ENCODE measurements at regions not wholly inside any gene's neighbourhood (a gene's known extent, or its start where the extent isn't known, plus 50 kb on each side); places are given as distances from the start of the nearest gene placed in this dataset.

DNA sequence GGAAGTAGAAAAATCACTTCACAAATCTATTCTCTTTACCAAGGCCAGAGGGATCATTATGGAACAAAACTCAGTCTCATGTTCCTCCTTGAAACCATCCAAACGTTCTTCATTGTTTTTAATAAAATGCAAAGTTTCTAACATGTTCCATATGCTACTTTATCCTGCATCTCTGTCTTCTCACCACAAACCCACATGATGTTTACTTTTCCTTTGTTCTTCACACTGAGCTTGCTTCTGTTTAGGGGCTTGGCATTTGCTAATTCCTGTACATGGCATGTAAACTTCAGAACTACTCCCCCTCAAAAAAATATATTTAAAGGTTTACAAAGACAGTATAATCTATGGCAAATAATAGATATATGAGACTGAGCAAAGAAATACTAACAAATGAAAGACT is 651.4 kb downstream of the OTOL1 start:
- Histone ChIP-seq H3K23ac (ENCODE audit: insufficient read length, low read depth, low read length) (no peak overlapping the region), H3K9ac (ENCODE audit: extremely low read depth, insufficient read length, low read length) (no peak overlapping the region), H2BK120ac (ENCODE audit: low read depth, low read length, poor library complexity, severe bottlenecking) (no peak overlapping the region), H3T11ph (ENCODE audit: low read length) (no peak overlapping the region), H3K56ac (ENCODE audit: insufficient read length, low read depth, low read length) (no peak overlapping the region), H3K4ac (ENCODE audit: low read depth, low read length) (no peak overlapping the region), H3K79me1 (ENCODE audit: insufficient read depth, low read depth, low read length, poor library complexity, severe bottlenecking) (no peaks in the 10 kb centered on the region), H3K27ac (ENCODE audit: insufficient read length, low read depth, low read length) (no peak overlapping the region), H2BK20ac (ENCODE audit: low read depth, low read length, poor library complexity, severe bottlenecking) (no peak overlapping the region), H3K4me2 (ENCODE audit: insufficient read depth, insufficient read length, low read length) (no peak overlapping the region), H4K5ac (ENCODE audit: insufficient read length, low read depth, low read length) (no peak overlapping the region), H2AFZ (ENCODE audit: low read length) (no peak overlapping the region), H2BK5ac (ENCODE audit: insufficient read length, low read length) (no peak overlapping the region), H3K18ac (ENCODE audit: insufficient read length, low read depth, low read length) (no peak overlapping the region), H2BK12ac (ENCODE audit: insufficient read length, low read depth, low read length) (no peak overlapping the region), H4K20me1 (ENCODE audit: control insufficient read depth, insufficient read depth, insufficient read length) (no peaks in the 10 kb centered on the region), H3K23me2 (ENCODE audit: insufficient read length, low read depth, low read length, poor library complexity, severe bottlenecking) (no peaks in the 10 kb centered on the region), H2BK15ac (ENCODE audit: low read depth, low read length) (no peak overlapping the region), H4K91ac (ENCODE audit: insufficient read length, low read depth, low read length) (no peak overlapping the region), H2AK5ac (ENCODE audit: insufficient read length, low read length) (no peak overlapping the region), H3K79me2 (ENCODE audit: insufficient read depth, low read length) (no peaks in the 10 kb centered on the region), H3K14ac (ENCODE audit: insufficient read depth, low read length) (no peak overlapping the region), H3K4me1 (ENCODE audit: insufficient read depth, low read length) (no peaks in the 10 kb centered on the region), H4K8ac (replicated peaks; ENCODE audit: insufficient read length, low read depth, low read length) (no peak overlapping the region), H3K27me3 (ENCODE audit: insufficient read depth, low read length) (no peaks in the 10 kb centered on the region), H3K9me3 (ENCODE audit: control insufficient read depth, low read depth, low read length) (no peaks in the 10 kb centered on the region)
- no peaks in the 10 kb centered on the region for H3K27me3 Mint-ChIP-seq (ENCODE audit: low read depth)
- no peak for DNase-seq
- H3K4me3 Mint-ChIP-seq, result no peak overlapping the region
- H3K27ac Mint-ChIP-seq, result peak overlapping the region in 1 of 3 experiments; percentile 36; a peak in 1 of 7 replicates
- no CpG with 5 or more reads among the region's 1 CpG for WGBS (ENCODE audit: extremely low coverage, insufficient read length, low lambda C conversion rate)
- no peaks in the 10 kb centered on the region for H3K4me1 Mint-ChIP-seq
- H3K36me3 Mint-ChIP-seq (ENCODE audit: insufficient read depth in 1 of 3, low read depth in 3 of 3), result no peaks in the 10 kb centered on the region
- TF ChIP-seq, protein P1, sequence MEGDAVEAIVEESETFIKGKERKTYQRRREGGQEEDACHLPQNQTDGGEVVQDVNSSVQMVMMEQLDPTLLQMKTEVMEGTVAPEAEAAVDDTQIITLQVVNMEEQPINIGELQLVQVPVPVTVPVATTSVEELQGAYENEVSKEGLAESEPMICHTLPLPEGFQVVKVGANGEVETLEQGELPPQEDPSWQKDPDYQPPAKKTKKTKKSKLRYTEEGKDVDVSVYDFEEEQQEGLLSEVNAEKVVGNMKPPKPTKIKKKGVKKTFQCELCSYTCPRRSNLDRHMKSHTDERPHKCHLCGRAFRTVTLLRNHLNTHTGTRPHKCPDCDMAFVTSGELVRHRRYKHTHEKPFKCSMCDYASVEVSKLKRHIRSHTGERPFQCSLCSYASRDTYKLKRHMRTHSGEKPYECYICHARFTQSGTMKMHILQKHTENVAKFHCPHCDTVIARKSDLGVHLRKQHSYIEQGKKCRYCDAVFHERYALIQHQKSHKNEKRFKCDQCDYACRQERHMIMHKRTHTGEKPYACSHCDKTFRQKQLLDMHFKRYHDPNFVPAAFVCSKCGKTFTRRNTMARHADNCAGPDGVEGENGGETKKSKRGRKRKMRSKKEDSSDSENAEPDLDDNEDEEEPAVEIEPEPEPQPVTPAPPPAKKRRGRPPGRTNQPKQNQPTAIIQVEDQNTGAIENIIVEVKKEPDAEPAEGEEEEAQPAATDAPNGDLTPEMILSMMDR (conservative IDR thresholded peaks at IDR 0.05), result no peak
- no peaks in the 10 kb centered on the region for H3K9me3 Mint-ChIP-seq

Measured in H9 (cell line).